Stimulated activated naive CD8-positive, alpha-beta T cell treated with anti-CD3 and anti-CD28 coated beads, Interleukin-15, amount 100 ng/mL, for 72 hours (primary cell): ENCODE measurements at regions not wholly inside any gene's neighbourhood (a gene's known extent, or its start where the extent isn't known, plus 50 kb on each side); places are given as distances from the start of the nearest gene placed in this dataset.

ENCODE experiments used
- ATAC-seq: fragments of 150-1000 bp; cut with Tn5 transposase; 2 replicates; pipeline ENCODE4 v1.10.0; 2021; ENCODE audit warnings: mild to moderate bottlenecking, moderate library complexity
- DNase-seq, 2 donors: peaks; one replicate each; pipeline ENCODE4 v3.0.0; 2021 to 2022
- H3K27ac Mint-ChIP-seq, 2 donors: one replicate each; pipeline ENCODE4 v1.8.0; 2022; ENCODE audit warnings: mild to moderate bottlenecking in 2 of 2, mixed read lengths in 2 of 2, moderate library complexity in 2 of 2
- H3K27me3 Mint-ChIP-seq: one replicate; pipeline ENCODE4 v1.8.0; 2022; ENCODE audit warnings: mixed read lengths
- H3K4me1 Mint-ChIP-seq: one replicate; pipeline ENCODE4 v1.8.0; 2022; ENCODE audit warnings: mild to moderate bottlenecking, mixed read lengths
- H3K4me3 Mint-ChIP-seq, 2 donors: one replicate each; pipeline ENCODE4 v1.8.0; 2022; ENCODE audit warnings: mild to moderate bottlenecking in 2 of 2, mixed read lengths in 2 of 2, moderate library complexity in 1 of 2
- H3K9me3 Mint-ChIP-seq, 2 donors: one replicate each; pipeline ENCODE4 v1.8.0; 2022; ENCODE audit warnings: mixed read lengths in 2 of 2

DNA sequence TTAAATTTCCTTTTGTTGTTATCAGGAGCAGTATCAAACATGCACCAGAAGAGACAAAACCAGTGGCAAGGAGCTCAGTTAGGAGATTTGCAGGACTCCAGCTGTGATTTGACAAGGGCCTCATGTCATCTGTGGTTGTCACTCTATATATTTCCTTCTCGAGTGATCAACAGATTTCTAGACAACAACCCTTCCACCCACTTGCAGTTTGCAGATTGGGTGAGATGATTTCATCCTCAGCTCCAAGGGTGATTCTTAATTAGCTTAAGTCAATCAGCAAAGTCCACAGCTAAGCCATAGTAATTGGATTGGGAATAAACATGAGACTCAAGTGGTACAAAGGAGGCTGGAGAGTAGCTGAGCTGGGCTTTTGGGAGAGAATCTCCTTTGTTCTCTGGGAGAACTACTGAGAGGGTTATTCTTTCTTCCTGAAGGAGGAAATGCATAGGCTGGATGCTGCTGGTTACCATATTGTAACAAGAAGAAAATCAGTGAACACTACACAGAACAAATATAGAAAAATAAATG lies 192.8 kb downstream of the PPARGC1A start:
- H3K27me3 Mint-ChIP-seq, result no peaks in the 10 kb centered on the region

DNA sequence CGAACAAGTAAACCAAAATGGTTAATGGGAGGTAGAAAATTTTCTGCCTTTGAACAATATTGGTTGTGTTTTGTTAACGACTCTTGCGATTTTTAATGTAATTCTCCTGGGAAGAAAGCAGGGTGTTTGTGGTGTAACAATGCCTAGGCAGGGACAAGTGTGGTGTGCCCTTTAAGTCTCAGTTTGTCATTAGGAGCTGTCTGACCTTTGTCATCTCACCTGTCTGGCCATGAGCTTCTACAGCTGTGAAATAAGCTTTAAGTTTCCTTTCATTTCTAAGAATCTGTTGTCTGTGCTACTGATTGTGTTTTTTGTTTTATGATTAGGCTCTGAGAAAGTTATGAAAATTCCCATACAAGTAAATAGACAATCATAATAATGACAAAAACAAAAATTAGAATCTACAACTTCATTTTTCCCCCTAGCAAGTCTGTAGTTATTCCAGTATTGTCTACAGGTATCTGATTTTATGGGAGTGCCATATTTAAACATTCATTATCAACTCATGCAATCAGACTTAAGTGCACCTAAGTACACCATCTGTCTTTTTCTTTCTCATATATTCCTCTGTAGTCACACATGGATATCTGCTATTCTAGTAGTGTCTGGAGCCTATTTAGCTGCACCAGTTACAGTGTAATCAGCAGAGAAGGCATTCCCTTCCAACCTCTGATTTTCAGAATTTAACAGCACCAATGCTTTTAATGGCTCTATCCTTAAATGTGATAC lies 203.5 kb downstream of the PPARGC1A start:
- DNase-seq, result no peak
- Mint-ChIP-seq H3K27ac (no peak overlapping the region), H3K27me3 (no peaks in the 10 kb centered on the region), H3K4me3 (no peak overlapping the region), H3K4me1 (no peaks in the 10 kb centered on the region), H3K9me3 (peaks cover 12% of the 10 kb centered on the region in 2 donors)
- ATAC-seq, result no peak

More for the DNA sequence above, 192.8 kb downstream of the PPARGC1A start:
- DNase-seq (no peak), ATAC-seq (no peak)
- no peaks in the 10 kb centered on the region for H3K4me1 Mint-ChIP-seq
- no peak overlapping the region for H3K4me3 Mint-ChIP-seq
- peaks cover 0 to 7% of the 10 kb centered on the region in 2 donors for H3K9me3 Mint-ChIP-seq
- no peak overlapping the region for H3K27ac Mint-ChIP-seq

DNA sequence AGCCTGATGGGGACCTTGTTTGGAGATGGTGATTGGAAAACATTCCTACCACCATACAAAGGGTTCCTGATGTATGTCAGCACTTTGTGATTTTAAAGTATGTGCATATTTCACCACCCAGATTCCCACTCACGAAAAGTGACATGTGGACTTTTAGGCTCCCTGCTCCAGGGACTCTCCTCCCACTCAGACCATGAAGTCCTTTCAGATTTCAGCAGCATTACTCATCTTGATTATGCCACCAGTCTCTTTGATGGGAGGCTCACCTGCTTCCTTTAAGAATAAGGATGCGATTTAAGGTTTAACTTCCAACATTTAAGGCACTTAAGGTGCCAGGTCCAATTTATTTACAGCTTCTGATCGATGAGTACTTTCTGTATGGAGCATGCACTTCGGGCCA lies 204.4 kb downstream of the PPARGC1A start:
- DNase-seq (no peak), ATAC-seq (no peak)
- H3K27me3 Mint-ChIP-seq, result no peaks in the 10 kb centered on the region
- no peak overlapping the region for H3K4me3 Mint-ChIP-seq
- H3K27ac Mint-ChIP-seq, result no peak overlapping the region
- H3K4me1 Mint-ChIP-seq, result no peaks in the 10 kb centered on the region
- H3K9me3 Mint-ChIP-seq, result peaks cover 11 to 12% of the 10 kb centered on the region in 2 donors

DNA sequence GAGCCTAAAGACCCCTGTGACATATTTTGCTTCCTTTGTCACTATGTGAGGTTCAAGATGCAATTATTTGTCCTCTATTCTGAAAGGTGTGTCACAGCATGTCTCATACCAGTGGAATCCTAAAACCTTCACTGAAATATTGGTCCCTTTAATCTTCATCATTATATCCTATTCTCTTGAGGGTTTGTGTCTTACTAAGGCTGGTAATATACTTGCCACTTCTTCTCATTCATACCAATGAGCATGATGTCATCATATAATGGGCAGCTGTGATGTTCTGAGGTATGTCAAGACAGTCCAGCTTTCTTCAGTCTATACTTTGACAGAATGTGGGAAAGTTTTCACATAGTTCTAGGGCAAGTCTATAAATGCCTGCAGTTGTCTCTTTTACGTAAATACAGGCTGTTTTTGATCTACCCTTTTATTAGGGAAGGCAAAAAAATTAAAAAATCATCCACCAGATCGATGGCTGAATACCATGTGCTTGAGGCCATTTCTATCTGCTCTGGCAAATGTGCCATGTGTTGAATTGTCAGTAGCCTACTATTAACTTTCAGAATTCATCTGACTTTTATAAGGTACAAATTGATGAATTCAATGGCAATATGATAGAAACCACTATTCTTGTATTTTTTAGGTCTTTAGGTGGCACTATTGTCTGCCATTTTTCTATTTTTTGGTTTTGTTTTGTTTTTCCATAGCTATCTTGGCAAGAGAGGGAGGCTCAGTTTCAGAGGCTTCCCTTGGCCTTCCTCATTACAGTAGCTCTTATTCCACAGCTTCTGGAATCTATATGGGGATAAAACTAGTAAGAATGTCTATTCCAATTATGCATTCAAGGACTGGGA lies 209.0 kb downstream of the PPARGC1A start:
- Mint-ChIP-seq H3K9me3 (peaks cover 0 to 5% of the 10 kb centered on the region in 2 donors), H3K4me3 (no peak overlapping the region), H3K27me3 (no peaks in the 10 kb centered on the region), H3K27ac (no peak overlapping the region), H3K4me1 (no peaks in the 10 kb centered on the region)
- ATAC-seq (no peak), DNase-seq (no peak)

DNA sequence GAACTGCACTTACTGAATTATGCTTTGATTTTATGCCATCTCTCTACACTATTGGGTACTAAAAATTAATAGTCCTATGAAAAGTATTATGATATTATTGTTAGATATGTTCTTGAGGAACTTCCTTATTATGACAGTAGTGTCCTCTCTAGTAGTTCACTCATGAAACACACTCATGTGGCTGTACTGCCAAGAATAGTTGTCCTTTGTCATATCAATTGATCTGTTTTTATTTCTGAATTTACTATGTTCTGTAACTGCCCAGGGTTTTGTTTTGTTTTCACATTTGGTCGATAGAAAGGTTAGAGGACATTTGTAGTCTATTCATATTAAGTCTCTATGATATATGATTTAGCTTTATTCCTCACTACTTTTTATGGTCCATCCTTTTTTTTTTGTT lies 215.2 kb downstream of the PPARGC1A start:
- Mint-ChIP-seq H3K9me3 (peaks cover 0 to 16% of the 10 kb centered on the region in 2 donors), H3K27ac (no peak overlapping the region), H3K27me3 (no peaks in the 10 kb centered on the region), H3K4me3 (no peak overlapping the region), H3K4me1 (no peaks in the 10 kb centered on the region)
- ATAC-seq (no peak), DNase-seq (no peak)

DNA sequence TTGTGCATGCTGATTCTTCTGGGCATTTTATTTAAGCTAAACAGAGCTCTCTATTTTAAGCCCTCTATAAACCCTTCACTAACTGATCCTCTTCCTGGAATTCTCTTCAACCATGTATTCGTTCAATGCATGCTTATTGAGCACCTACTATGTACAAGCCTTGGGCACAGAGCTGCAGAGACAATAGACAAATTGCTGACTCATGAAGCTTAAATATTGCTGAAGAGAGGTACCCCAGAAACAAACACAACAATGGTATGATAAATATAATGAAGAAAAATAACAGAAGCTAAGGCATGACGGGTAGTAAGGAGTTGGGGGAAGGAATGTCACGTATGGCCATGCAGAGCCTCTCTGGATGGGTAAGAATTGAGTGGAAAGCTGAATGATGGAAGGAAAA lies 222.2 kb downstream of the PPARGC1A start:
- H3K4me1 Mint-ChIP-seq, result no peaks in the 10 kb centered on the region
- peaks cover 4 to 9% of the 10 kb centered on the region in 2 donors for H3K9me3 Mint-ChIP-seq
- H3K4me3 Mint-ChIP-seq, result no peak overlapping the region
- H3K27me3 Mint-ChIP-seq, result no peaks in the 10 kb centered on the region
- H3K27ac Mint-ChIP-seq, result no peak overlapping the region
- ATAC-seq (no peak), DNase-seq (no peak)

DNA sequence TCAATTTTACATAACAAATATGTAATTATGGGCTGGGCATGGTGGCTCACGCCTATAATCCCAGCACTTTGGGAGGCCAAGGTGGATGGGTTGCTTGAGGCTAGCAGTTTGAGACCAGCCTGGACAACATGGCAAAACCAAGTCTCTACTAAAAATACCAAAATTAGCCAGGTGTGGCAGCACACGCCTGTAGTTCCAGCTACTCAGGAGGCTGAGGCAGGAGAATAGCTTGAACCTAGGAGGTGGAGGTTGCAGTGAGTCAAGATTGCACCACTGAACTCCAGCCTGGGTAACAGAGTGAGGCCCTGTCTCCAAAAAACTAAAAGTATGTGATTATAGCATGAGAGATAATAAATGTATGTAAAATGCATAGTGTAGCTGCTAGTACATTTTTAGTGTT lies 229.0 kb downstream of the PPARGC1A start:
- Mint-ChIP-seq H3K27ac (no peak overlapping the region), H3K4me3 (no peak overlapping the region), H3K9me3 (peaks cover 6% of the 10 kb centered on the region in 2 donors), H3K4me1 (no peaks in the 10 kb centered on the region), H3K27me3 (no peaks in the 10 kb centered on the region)
- ATAC-seq (no peak), DNase-seq (no peak)

GRCh38 chr4:23654791-23655190 lies 235.1 kb downstream of the PPARGC1A start:
- peaks cover 4 to 7% of the 10 kb centered on the region in 2 donors for H3K9me3 Mint-ChIP-seq
- ATAC-seq (no peak), DNase-seq (no peak)
- H3K27ac Mint-ChIP-seq, result no peak overlapping the region
- H3K27me3 Mint-ChIP-seq, result no peaks in the 10 kb centered on the region
- H3K4me3 Mint-ChIP-seq, result no peak overlapping the region
- no peaks in the 10 kb centered on the region for H3K4me1 Mint-ChIP-seq

DNA sequence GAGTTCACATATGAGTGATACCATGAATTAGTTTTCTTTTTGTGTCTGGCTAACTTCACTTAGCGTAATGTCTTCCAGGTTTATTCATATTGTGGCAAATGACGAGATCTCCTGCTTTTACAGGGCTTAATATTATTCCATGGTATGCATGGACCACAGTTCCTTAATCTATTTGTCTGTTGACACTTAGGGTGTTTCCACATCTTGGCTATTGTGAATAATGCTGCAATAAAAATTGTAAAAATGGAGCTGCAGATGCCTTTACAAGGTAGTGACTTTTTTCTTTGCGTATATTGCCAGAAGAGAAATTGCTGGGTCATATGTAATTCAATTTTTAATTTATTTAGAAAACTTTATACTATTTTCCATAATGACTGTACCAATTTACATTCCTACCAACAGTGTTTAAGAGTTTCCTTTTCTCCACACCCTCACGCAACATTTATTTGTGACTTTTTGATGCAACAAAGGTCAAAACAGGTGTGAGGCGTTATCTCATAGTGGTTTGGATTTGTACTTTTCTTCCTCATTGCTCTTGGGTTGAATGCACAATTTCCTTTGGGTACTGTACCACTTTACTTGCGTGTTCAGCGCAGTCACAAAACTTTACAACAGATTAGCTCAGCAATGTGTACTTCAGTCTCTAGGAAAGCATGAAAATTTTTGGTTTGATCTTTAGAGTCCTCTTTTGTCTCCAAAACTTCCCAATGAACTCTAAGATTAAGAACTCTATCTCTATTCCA lies 240.8 kb downstream of the PPARGC1A start:
- Mint-ChIP-seq H3K9me3 (peaks cover 4 to 7% of the 10 kb centered on the region in 2 donors), H3K4me3 (no peak overlapping the region), H3K27me3 (no peaks in the 10 kb centered on the region), H3K4me1 (no peaks in the 10 kb centered on the region), H3K27ac (no peak overlapping the region)
- DNase-seq (no peak), ATAC-seq (no peak)

GRCh38 chr4:23635468-23635867 lies 254.4 kb downstream of the PPARGC1A start:
- peaks cover 0 to 8% of the 10 kb centered on the region in 2 donors for H3K9me3 Mint-ChIP-seq
- H3K27me3 Mint-ChIP-seq, result no peaks in the 10 kb centered on the region
- DNase-seq, result no peak
- no peak for ATAC-seq
- H3K4me3 Mint-ChIP-seq, result no peak overlapping the region
- no peak overlapping the region for H3K27ac Mint-ChIP-seq
- no peaks in the 10 kb centered on the region for H3K4me1 Mint-ChIP-seq

DNA sequence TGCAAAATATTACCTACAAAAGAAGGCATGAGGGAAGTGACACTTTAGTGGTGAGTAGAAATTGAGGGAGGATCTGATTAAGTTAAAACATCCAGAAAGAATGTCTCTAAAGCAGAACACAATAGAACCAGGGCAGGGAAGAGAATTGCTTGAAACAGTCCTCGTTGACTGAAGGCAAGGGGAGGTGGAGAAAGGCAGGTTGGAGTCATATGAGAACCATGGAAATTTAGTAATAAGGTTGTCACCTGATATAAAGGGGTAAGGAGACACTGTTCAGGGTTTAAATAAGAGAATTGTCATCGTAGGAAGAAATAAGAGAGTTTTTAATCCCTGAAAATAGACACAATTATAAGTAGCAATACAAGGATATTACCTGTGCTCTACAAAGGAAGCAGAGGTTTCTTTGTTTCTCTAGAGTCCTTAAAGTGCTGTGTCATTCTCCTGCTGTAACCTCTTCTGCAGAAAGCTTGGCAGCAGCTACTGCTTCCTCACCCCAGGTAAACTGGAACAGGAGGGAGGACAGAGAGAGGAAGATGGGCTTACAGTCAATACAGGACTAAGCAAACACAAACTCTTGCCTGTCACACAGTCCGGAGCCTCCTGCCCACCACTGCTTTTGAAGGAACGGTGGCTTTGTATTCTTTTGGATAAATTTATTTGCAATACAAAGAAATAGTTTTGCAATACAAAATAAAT lies 258.4 kb downstream of the PPARGC1A start:
- no peaks in the 10 kb centered on the region for H3K4me1 Mint-ChIP-seq
- no peak overlapping the region for H3K4me3 Mint-ChIP-seq
- no peaks in the 10 kb centered on the region for H3K27me3 Mint-ChIP-seq
- DNase-seq (no peak), ATAC-seq (no peak)
- H3K9me3 Mint-ChIP-seq, result peaks cover 0 to 11% of the 10 kb centered on the region in 2 donors
- no peak overlapping the region for H3K27ac Mint-ChIP-seq

DNA sequence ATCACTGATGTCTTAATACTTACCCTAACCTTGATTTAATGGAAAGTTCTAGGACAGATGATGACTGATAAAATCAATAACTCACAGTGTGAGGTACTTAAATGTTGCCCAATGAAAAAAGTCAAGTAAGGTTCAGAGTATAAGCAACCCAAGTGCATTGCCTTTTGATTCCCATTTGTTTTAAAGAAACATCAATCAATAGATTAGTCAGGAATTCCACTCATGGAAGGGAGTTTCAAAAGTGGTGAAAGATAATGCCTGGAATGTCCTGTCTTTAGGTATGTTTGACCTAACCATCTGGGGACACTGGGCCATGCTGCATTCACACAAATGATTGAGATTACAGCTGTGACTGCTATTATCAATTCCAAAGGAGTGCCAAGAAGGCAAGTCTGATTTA lies 259.7 kb downstream of the PPARGC1A start:
- Mint-ChIP-seq H3K4me1 (no peaks in the 10 kb centered on the region), H3K9me3 (peaks cover 0 to 13% of the 10 kb centered on the region in 2 donors), H3K4me3 (no peak overlapping the region), H3K27me3 (no peaks in the 10 kb centered on the region), H3K27ac (no peak overlapping the region)
- ATAC-seq (no peak), DNase-seq (no peak)

DNA sequence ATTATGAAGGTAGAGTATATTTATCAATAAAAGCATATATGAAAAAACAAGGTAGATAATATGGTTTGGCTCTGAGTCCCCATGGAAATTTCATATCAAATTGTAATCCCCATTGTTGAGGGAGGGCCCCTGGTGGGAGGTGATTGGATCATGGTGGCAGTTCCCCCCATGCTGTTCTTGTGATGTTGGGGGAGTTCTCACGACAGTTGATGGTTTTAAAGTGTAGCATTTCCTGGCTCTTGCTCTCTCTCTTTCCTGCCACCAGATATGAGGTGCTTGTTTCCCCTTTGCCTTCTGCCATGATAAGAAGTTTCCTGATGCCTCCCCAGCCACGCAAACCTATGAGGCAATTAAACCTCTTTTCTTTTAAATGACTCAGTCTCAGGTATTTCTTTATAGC lies 260.4 kb downstream of the PPARGC1A start:
- Mint-ChIP-seq H3K4me3 (no peak overlapping the region), H3K27me3 (no peaks in the 10 kb centered on the region), H3K9me3 (peaks cover 2 to 13% of the 10 kb centered on the region in 2 donors), H3K4me1 (no peaks in the 10 kb centered on the region), H3K27ac (no peak overlapping the region)
- no peak for ATAC-seq
- no peak for DNase-seq

- Mint-ChIP-seq H3K9me3 (no peaks in the 10 kb centered on the region), H3K27me3 (no peaks in the 10 kb centered on the region), H3K4me3 (no peak overlapping the region), H3K4me1 (no peaks in the 10 kb centered on the region), H3K27ac (no peak overlapping the region)
- DNase-seq (no peak), ATAC-seq (peak; percentile 67)
Measured at GRCh38 chr4:23614284-23614892, 275.5 kb downstream of the PPARGC1A start.

- no peak for DNase-seq
Measured at GRCh38 chr4:23613782-23614181, 276.1 kb downstream of the PPARGC1A start.

More at GRCh38 chr4:23613782-23614181, 276.1 kb downstream of the PPARGC1A start:
- H3K27ac Mint-ChIP-seq, result no peak overlapping the region
- ATAC-seq, result no peak
- H3K4me1 Mint-ChIP-seq, result no peaks in the 10 kb centered on the region
- no peaks in the 10 kb centered on the region for H3K27me3 Mint-ChIP-seq
- H3K4me3 Mint-ChIP-seq, result no peak overlapping the region
- H3K9me3 Mint-ChIP-seq, result no peaks in the 10 kb centered on the region
